GM23338 (cell line): ENCODE measurements at regions not wholly inside any gene's neighbourhood (a gene's known extent, or its start where the extent isn't known, plus 50 kb on each side); places are given as distances from the start of the nearest gene placed in this dataset.
"Not testable (repeated sequence)": the region's sequence is repeated elsewhere in the genome, so short reads cannot be mapped to it uniquely, and the experiment has no call there.

Experiments
- EZH2 ChIP-seq: fragments of 200-600 bp; sonication (generic); IDR thresholded peaks from one replicate; pipeline ENCODE4 v1.8.0; 2017; ENCODE audit warnings: antibody characterized with exemption, mild to moderate bottlenecking, low read depth; ENCODE audit not compliant: unreplicated experiment
- EZH2phosphoT487 ChIP-seq: fragments of 200-600 bp; sonication (generic); IDR thresholded peaks from one replicate; pipeline ENCODE4 v1.8.1; 2018; ENCODE audit warnings: antibody characterized with exemption; ENCODE audit not compliant: unreplicated experiment
- POLR2AphosphoS5 ChIP-seq: IDR thresholded peaks from 2 replicates; pipeline ENCODE4 v1.6.1; 2016; ENCODE audit warnings: antibody characterized with exemption, low read depth
- ZNF114 ChIP-seq: fragments of 250-450 bp; sonication (Bioruptor Pico); IDR thresholded peaks from 2 replicates; pipeline ENCODE4 v1.5.0; 2020; ENCODE audit warnings: mild to moderate bottlenecking, moderate library complexity
- ZNF331 ChIP-seq: fragments of 250-450 bp; sonication (Bioruptor Pico); IDR thresholded peaks from 2 replicates; pipeline ENCODE4 v1.5.0; 2020; ENCODE audit warnings: low read depth, mild to moderate bottlenecking, moderate library complexity
- TF ChIP-seq, protein P1 (sequence below), 2 experiments: fragments of 200-600 bp in 1 of 2; sonication (generic) in 1 of 2; conservative IDR thresholded peaks; 2 replicates each; pipeline versions ENCODE4 v1.5.1 to v1.6.1; 2016 to 2017; ENCODE audit warnings: antibody characterized with exemption in 2 of 2, low read depth in 2 of 2, mild to moderate bottlenecking in 2 of 2, moderate library complexity in 1 of 2
- TF ChIP-seq, protein P2 (sequence below): IDR thresholded peaks from 2 replicates; pipeline ENCODE4 v1.6.1; 2016; ENCODE audit warnings: antibody characterized with exemption
- TF ChIP-seq, protein P3 (sequence below): IDR thresholded peaks from one replicate; pipeline ENCODE4 v1.6.1; 2018; ENCODE audit warnings: antibody characterized with exemption; ENCODE audit not compliant: unreplicated experiment

DNA sequence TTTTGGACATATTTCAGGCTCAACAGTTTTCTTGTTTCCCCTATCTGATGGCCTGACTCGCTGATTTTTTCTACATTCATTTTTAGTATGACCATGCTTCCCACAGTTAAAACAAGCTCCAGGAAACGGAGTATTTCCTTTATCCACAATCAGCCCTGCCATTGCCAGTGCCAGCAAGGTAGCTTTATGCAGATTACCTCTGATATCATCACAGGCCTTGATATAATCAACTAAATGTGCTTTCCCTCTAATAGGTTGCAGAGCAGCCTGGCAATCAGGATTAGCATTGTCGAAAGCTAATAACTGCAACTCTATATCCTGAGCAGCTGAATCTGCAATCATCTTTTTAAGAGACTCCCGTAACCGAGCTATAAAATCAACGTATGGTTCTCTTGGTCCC, 57.1 kb upstream of the FMNL2 start:
- TF ChIP-seq EZH2phosphoT487; EZH2; POLR2AphosphoS5; ZNF331 (CRISPR knock-in tag); ZNF114 (CRISPR knock-in tag): not testable (repeated sequence)
- TF ChIP-seq, protein P1, sequence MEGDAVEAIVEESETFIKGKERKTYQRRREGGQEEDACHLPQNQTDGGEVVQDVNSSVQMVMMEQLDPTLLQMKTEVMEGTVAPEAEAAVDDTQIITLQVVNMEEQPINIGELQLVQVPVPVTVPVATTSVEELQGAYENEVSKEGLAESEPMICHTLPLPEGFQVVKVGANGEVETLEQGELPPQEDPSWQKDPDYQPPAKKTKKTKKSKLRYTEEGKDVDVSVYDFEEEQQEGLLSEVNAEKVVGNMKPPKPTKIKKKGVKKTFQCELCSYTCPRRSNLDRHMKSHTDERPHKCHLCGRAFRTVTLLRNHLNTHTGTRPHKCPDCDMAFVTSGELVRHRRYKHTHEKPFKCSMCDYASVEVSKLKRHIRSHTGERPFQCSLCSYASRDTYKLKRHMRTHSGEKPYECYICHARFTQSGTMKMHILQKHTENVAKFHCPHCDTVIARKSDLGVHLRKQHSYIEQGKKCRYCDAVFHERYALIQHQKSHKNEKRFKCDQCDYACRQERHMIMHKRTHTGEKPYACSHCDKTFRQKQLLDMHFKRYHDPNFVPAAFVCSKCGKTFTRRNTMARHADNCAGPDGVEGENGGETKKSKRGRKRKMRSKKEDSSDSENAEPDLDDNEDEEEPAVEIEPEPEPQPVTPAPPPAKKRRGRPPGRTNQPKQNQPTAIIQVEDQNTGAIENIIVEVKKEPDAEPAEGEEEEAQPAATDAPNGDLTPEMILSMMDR (conservative IDR thresholded peaks at IDR 0.05; ENCODE audit: low read depth in 2 of 2): not testable (repeated sequence)
- TF ChIP-seq, protein P2, sequence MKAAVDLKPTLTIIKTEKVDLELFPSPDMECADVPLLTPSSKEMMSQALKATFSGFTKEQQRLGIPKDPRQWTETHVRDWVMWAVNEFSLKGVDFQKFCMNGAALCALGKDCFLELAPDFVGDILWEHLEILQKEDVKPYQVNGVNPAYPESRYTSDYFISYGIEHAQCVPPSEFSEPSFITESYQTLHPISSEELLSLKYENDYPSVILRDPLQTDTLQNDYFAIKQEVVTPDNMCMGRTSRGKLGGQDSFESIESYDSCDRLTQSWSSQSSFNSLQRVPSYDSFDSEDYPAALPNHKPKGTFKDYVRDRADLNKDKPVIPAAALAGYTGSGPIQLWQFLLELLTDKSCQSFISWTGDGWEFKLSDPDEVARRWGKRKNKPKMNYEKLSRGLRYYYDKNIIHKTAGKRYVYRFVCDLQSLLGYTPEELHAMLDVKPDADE: not testable (repeated sequence)
- TF ChIP-seq, protein P3, sequence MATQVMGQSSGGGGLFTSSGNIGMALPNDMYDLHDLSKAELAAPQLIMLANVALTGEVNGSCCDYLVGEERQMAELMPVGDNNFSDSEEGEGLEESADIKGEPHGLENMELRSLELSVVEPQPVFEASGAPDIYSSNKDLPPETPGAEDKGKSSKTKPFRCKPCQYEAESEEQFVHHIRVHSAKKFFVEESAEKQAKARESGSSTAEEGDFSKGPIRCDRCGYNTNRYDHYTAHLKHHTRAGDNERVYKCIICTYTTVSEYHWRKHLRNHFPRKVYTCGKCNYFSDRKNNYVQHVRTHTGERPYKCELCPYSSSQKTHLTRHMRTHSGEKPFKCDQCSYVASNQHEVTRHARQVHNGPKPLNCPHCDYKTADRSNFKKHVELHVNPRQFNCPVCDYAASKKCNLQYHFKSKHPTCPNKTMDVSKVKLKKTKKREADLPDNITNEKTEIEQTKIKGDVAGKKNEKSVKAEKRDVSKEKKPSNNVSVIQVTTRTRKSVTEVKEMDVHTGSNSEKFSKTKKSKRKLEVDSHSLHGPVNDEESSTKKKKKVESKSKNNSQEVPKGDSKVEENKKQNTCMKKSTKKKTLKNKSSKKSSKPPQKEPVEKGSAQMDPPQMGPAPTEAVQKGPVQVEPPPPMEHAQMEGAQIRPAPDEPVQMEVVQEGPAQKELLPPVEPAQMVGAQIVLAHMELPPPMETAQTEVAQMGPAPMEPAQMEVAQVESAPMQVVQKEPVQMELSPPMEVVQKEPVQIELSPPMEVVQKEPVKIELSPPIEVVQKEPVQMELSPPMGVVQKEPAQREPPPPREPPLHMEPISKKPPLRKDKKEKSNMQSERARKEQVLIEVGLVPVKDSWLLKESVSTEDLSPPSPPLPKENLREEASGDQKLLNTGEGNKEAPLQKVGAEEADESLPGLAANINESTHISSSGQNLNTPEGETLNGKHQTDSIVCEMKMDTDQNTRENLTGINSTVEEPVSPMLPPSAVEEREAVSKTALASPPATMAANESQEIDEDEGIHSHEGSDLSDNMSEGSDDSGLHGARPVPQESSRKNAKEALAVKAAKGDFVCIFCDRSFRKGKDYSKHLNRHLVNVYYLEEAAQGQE: not testable (repeated sequence)
